PFSK-1 (cell line): ENCODE measurements at regions not wholly inside any gene's neighbourhood (a gene's known extent, or its start where the extent isn't known, plus 50 kb on each side); places are given as distances from the start of the nearest gene placed in this dataset.

Experiments used
- POLR2AphosphoS5 ChIP-seq: IDR thresholded peaks from 2 replicates; pipeline ENCODE4 v1.6.1; 2012; ENCODE audit warnings: low read depth, mild to moderate bottlenecking, control low read depth, low read length, moderate library complexity
- REST ChIP-seq, 2 experiments: IDR thresholded peaks; 2 replicates each; pipeline versions ENCODE4 v1.6.1 to v1.8.0; 2011 to 2012; ENCODE audit warnings: low read depth in 2 of 2, low read length in 2 of 2, control low read depth in 1 of 2, inconsistent platforms in 1 of 2, mild to moderate bottlenecking in 1 of 2, moderate library complexity in 1 of 2; ENCODE audit not compliant: insufficient read depth in 1 of 2
- SIN3A ChIP-seq: IDR thresholded peaks from 2 replicates; pipeline ENCODE4 v1.6.1; 2012; ENCODE audit warnings: mild to moderate bottlenecking, low read length, moderate library complexity, borderline replicate concordance; ENCODE audit not compliant: insufficient read depth
- TAF1 ChIP-seq: IDR thresholded peaks from 2 replicates; pipeline ENCODE4 v1.6.1; 2012; ENCODE audit warnings: low read length, control low read depth, borderline replicate concordance; ENCODE audit not compliant: insufficient read depth

- TF ChIP-seq POLR2AphosphoS5 (no peak), REST (IDR thresholded peaks at IDR 0.05; ENCODE audit: insufficient read depth in 1 of 2, low read depth in 2 of 2, low read length in 2 of 2) (no peak), SIN3A (no peak), TAF1 (no peak)
These were observed 1599.7 kb upstream of the ZEB2 start for GRCh38 chr2:146119586-146119985.
